OCI-LY1 (cell line): ENCODE measurements at regions not wholly inside any gene's neighbourhood (a gene's known extent, or its start where the extent isn't known, plus 50 kb on each side); places are given as distances from the start of the nearest gene placed in this dataset.

ENCODE experiments used
- H2AFZ ChIP-seq: fragments of 200-600 bp; sonication (generic), shearing (Covaris generic); 2 replicates; pipeline ENCODE4 v1.6.0; 2014; ENCODE audit warnings: antibody characterized with exemption, mild to moderate bottlenecking, low read length
- H3F3A ChIP-seq: fragments of 200-600 bp; sonication (generic), shearing (Covaris generic); 2 replicates; pipeline ENCODE4 v1.6.0; 2014; ENCODE audit warnings: mild to moderate bottlenecking, antibody characterized with exemption, low read length, moderate library complexity; ENCODE audit not compliant: insufficient read depth
- H3K27ac ChIP-seq: fragments of 200-600 bp; sonication (generic); 2 replicates; pipeline ENCODE4 v1.5.1; 2014; ENCODE audit warnings: low read length, mixed run types, mild to moderate bottlenecking, low read depth; ENCODE audit not compliant: poor library complexity, severe bottlenecking
- H3K27me3 ChIP-seq: fragments of 200-600 bp; sonication (generic); 2 replicates; pipeline ENCODE4 v1.6.0; 2014; ENCODE audit warnings: antibody characterized with exemption, mild to moderate bottlenecking, low read length, moderate library complexity; ENCODE audit not compliant: insufficient read depth
- H3K36me3 ChIP-seq: fragments of 200-600 bp; sonication (generic); 2 replicates; pipeline ENCODE4 v1.6.1; 2014; ENCODE audit warnings: mild to moderate bottlenecking, antibody characterized with exemption, low read length, moderate library complexity, mixed read lengths; ENCODE audit not compliant: insufficient read depth
- H3K4me1 ChIP-seq: fragments of 200-600 bp; sonication (generic); 2 replicates; pipeline ENCODE4 v1.5.1; 2014; ENCODE audit warnings: mild to moderate bottlenecking, low read length, moderate library complexity; ENCODE audit not compliant: insufficient read depth, severe bottlenecking
- H3K4me2 ChIP-seq: fragments of 200-600 bp; sonication (generic), shearing (Covaris generic); 2 replicates; pipeline ENCODE4 v1.6.1; 2014; ENCODE audit warnings: low read length
- H3K4me3 ChIP-seq: fragments of 200-600 bp; sonication (generic); 2 replicates; pipeline ENCODE4 v1.5.1; 2014; ENCODE audit warnings: low read length, low read depth, mild to moderate bottlenecking, mixed read lengths; ENCODE audit not compliant: poor library complexity, severe bottlenecking
- H3K79me2 ChIP-seq: fragments of 200-600 bp; shearing (Covaris generic); 2 replicates; pipeline ENCODE4 v1.6.1; 2016; ENCODE audit warnings: mixed run types, low read length, mixed read lengths; ENCODE audit not compliant: insufficient read depth
- H3K9ac ChIP-seq: fragments of 200-600 bp; sonication (generic), shearing (Covaris generic); 2 replicates; pipeline ENCODE4 v1.6.1; 2014; ENCODE audit warnings: mild to moderate bottlenecking, low read length, mixed read lengths
- H3K9me2 ChIP-seq: fragments of 200-600 bp; sonication (generic), shearing (Covaris generic); 2 replicates; pipeline ENCODE4 v1.6.1; 2014; ENCODE audit warnings: low read depth, mild to moderate bottlenecking, low read length, mixed read lengths
- H3K9me3 ChIP-seq: fragments of 200-600 bp; shearing (Covaris generic); 2 replicates; pipeline ENCODE4 v1.6.1; 2014; ENCODE audit warnings: low read length, mixed read lengths
- H4K20me1 ChIP-seq: fragments of 200-600 bp; sonication (generic), shearing (Covaris generic); 2 replicates; pipeline ENCODE4 v1.6.0; 2016; ENCODE audit warnings: mild to moderate bottlenecking, low read length; ENCODE audit not compliant: insufficient read depth
- CTCF ChIP-seq: fragments of 200-600 bp; sonication (generic), shearing (Covaris generic); IDR thresholded peaks from 2 replicates; pipeline ENCODE4 v1.5.1; 2017; ENCODE audit warnings: mild to moderate bottlenecking, antibody characterized with exemption, low read length, moderate library complexity, mixed read lengths
- EZH2 ChIP-seq: fragments of 200-600 bp; sonication (generic), shearing (Covaris generic); IDR thresholded peaks from 2 replicates; pipeline ENCODE4 v1.8.0; 2017; ENCODE audit warnings: borderline replicate concordance, mixed run types, mild to moderate bottlenecking, antibody characterized with exemption, low read length, moderate library complexity, mixed read lengths

DNA sequence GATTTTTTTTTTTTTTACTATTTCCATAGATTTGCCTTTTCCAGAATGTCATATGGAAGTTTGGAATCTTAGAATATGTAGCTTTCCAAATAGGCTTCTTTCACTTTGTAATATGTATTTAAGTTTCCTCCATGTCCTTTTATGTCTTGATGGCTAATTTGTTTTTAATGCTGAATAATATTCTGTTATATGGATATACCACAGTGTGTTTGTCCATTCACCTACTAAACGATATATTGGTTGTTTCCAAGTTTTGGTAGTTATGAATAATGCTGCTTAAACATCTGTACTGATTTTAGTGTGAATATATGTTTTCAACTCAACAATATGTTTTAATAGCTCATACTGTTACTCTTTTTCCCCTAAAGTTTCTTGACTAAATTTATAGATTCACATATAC is 669.8 kb upstream of the PCDH15 start:
- Histone ChIP-seq H3K27me3 (no peaks in the 10 kb centered on the region), H3K79me2 (no peaks in the 10 kb centered on the region), H3K9me2 (no peaks in the 10 kb centered on the region), H3K27ac (no peak overlapping the region), H3K36me3 (no peaks in the 10 kb centered on the region), H3F3A (no peaks in the 10 kb centered on the region), H3K4me2 (no peak overlapping the region), H3K9ac (no peak overlapping the region), H4K20me1 (no peaks in the 10 kb centered on the region), H3K4me3 (no peak overlapping the region), H3K4me1 (no peaks in the 10 kb centered on the region), H3K9me3 (no peaks in the 10 kb centered on the region), H2AFZ (no peak overlapping the region)
- TF ChIP-seq CTCF (no peak), EZH2 (no peak)

DNA sequence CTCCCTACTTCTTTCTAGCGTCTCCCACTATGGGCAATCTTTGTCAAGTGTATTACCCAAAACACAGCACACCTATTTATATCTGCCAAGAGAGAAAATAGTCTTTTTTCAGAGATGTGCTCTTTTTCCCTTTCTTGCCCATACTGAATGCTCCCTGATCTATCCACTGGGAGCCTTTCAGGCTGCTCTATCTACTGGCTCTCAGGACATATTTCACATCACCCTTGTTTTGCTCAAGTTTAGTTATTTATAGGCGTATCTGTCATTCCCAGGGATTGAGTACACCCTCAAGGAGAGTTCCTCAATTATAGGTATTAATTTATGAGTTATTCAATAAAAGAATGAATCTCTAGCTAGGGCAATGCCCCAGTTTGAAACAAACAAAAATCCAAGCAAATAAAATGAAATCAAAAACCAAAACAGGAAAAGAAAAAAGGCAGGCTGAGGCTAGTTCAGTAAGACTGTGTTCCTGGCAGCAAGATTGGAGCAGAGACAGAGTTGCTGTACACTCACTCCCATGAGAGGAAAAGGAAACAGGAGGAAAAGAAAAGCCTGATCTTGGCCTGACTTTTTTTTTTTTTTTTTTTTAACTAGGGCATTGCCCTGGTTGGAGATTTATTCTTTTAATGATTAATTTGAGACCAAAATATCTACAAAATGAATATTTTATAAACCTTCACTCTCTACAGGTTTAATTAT is 665.9 kb upstream of the PCDH15 start:
- H4K20me1 ChIP-seq: no peaks in the 10 kb centered on the region
- no peaks in the 10 kb centered on the region for H3K79me2 ChIP-seq
- no peaks in the 10 kb centered on the region for H3K9me3 ChIP-seq
- H3K36me3 ChIP-seq: no peaks in the 10 kb centered on the region
- no peak overlapping the region for H2AFZ ChIP-seq
- no peaks in the 10 kb centered on the region for H3F3A ChIP-seq
- H3K9me2 ChIP-seq: no peaks in the 10 kb centered on the region
- H3K4me2 ChIP-seq: no peak overlapping the region
- no peak for TF ChIP-seq CTCF
- TF ChIP-seq EZH2: no peak
- H3K9ac ChIP-seq: no peak overlapping the region
- H3K4me3 ChIP-seq: no peak overlapping the region
- H3K27ac ChIP-seq: no peak overlapping the region
- no peaks in the 10 kb centered on the region for H3K4me1 ChIP-seq
- no peaks in the 10 kb centered on the region for H3K27me3 ChIP-seq

DNA sequence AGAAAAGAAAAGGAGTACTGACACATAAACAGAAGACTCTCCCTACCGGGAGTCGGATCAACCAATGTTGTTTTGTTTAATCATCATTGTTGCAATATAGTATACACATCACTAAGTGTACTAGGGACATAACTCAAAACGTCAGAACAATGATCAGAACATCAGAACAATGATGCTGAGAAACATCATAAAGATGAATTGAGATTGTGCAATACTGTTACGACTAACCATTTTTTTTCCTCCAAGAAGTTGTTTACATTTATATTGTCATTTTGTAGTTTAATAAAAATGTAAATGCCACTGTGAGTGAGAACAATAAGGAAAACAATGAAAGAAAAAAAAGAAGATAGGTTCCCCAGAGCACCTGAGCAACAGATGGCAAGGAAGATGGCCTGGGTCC is 663.1 kb upstream of the PCDH15 start:
- Histone ChIP-seq H3K4me1 (no peaks in the 10 kb centered on the region), H3K9me2 (no peaks in the 10 kb centered on the region), H3K4me3 (no peak overlapping the region), H2AFZ (no peak overlapping the region), H3K79me2 (no peaks in the 10 kb centered on the region), H4K20me1 (no peaks in the 10 kb centered on the region), H3K9ac (no peak overlapping the region), H3K4me2 (no peak overlapping the region), H3K9me3 (no peaks in the 10 kb centered on the region), H3K36me3 (no peaks in the 10 kb centered on the region), H3K27ac (no peak overlapping the region), H3F3A (no peaks in the 10 kb centered on the region), H3K27me3 (no peaks in the 10 kb centered on the region)
- TF ChIP-seq EZH2: no peak

DNA sequence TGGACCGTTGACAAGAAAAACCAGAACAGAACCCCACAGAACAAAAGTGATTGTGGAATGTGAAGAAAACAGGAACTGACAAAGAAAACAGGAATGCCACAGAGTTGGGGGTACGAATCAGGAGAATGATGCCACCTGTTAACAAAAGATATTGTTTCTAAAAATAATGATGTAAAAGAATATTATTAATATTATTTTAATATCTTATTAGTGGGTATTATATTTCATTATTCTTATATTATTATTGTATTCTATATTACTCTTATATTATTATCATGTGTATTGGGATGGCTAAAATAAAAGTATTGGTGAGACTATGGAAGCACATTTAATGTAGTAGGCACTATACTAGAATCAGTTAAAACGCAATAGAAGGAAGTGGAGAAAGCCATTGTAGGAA is 659.0 kb upstream of the PCDH15 start:
- H3K9me2 ChIP-seq: no peaks in the 10 kb centered on the region
- no peak overlapping the region for H3K27ac ChIP-seq
- no peaks in the 10 kb centered on the region for H4K20me1 ChIP-seq
- no peaks in the 10 kb centered on the region for H3K36me3 ChIP-seq
- H3K4me3 ChIP-seq: no peak overlapping the region
- no peaks in the 10 kb centered on the region for H3K9me3 ChIP-seq
- H3K9ac ChIP-seq: no peak overlapping the region
- no peaks in the 10 kb centered on the region for H3K4me1 ChIP-seq
- no peak overlapping the region for H2AFZ ChIP-seq
- no peak overlapping the region for H3K4me2 ChIP-seq
- no peak for TF ChIP-seq EZH2
- TF ChIP-seq CTCF: no peak
- H3F3A ChIP-seq: no peaks in the 10 kb centered on the region
- H3K79me2 ChIP-seq: no peaks in the 10 kb centered on the region
- H3K27me3 ChIP-seq: no peaks in the 10 kb centered on the region
